Kidney (tissue), 13 donors: ENCODE measurements at regions not wholly inside any gene's neighbourhood (a gene's known extent, or its start where the extent isn't known, plus 50 kb on each side); places are given as distances from the start of the nearest gene placed in this dataset.

ENCODE experiments used
- DNase-seq, 5 donors: peaks; one replicate each; pipeline ENCODE4 v3.0.0-alpha.2; 2013 to 2020
- FAIRE-seq: peaks from 2 replicates; lab custom pipeline; 2012; peaks lifted over from hg19 to GRCh38; lab: Jason Lieb, UNC
- H3K27ac ChIP-seq, 2 donors: one replicate each; pipeline ENCODE4 v1.7.0; 2013; ENCODE audit warnings: low read depth in 2 of 2, low read length in 2 of 2, inconsistent platforms in 1 of 2
- H3K27me3 ChIP-seq: one replicate; pipeline ENCODE4 v1.7.1; 2013; ENCODE audit warnings: low read length, inconsistent platforms; ENCODE audit not compliant: control insufficient read depth, insufficient read depth
- H3K36me3 ChIP-seq, 3 donors: one replicate each; pipeline versions ENCODE4 v1.7.0 to v1.7.1; 2013; ENCODE audit warnings: low read length in 3 of 3, control low read depth in 1 of 3, inconsistent platforms in 1 of 3; ENCODE audit not compliant: insufficient read depth in 3 of 3, control insufficient read depth in 2 of 3
- H3K4me1 ChIP-seq, 3 donors: one replicate each; pipeline versions ENCODE4 v1.7.0 to v1.7.1; 2013; ENCODE audit warnings: low read length in 3 of 3, inconsistent platforms in 1 of 3, low read depth in 1 of 3; ENCODE audit not compliant: control insufficient read depth in 2 of 3, insufficient read depth in 2 of 3
- H3K4me3 ChIP-seq, 3 donors: one replicate each; pipeline versions ENCODE4 v1.7.0 to v1.8.1; 2013; ENCODE audit warnings: low read length in 3 of 3, control low read depth in 1 of 3, inconsistent platforms in 1 of 3
- H3K9ac ChIP-seq, 3 donors: one replicate each; pipeline versions ENCODE4 v1.7.0 to v1.7.1; 2013; ENCODE audit warnings: low read length in 3 of 3, control low read depth in 1 of 3, inconsistent platforms in 1 of 3
- H3K9me3 ChIP-seq, 3 donors: one replicate each; pipeline versions ENCODE4 v1.7.0 to v1.7.1; 2013; ENCODE audit warnings: low read length in 3 of 3, control low read depth in 1 of 3, inconsistent platforms in 1 of 3; ENCODE audit not compliant: control insufficient read depth in 2 of 3, insufficient read depth in 1 of 3
- intact Hi-C: fragments of 100-400 bp; cut with DNase I; formaldehyde crosslinking; loops from one replicate; pipeline ENCODE4 v1.11.1; 2022
- TF ChIP-seq, protein P1 (sequence below): IDR thresholded peaks from 3 replicates; pipeline ENCODE4 v1.5.1; 2012; ENCODE audit warnings: mild to moderate bottlenecking, moderate library complexity, borderline replicate concordance; ENCODE audit not compliant: insufficient read depth; ENCODE audit errors: extremely low read depth
- donor health status: control.
- donor health status: control.
- donor health status: control.
- donor health status: control.
- donor health status: control.
- donor health status: DM: yes; HTN: yes; CAD: no.
- donor health status: Normal renal cell carcinoma (clear cell type).

DNA sequence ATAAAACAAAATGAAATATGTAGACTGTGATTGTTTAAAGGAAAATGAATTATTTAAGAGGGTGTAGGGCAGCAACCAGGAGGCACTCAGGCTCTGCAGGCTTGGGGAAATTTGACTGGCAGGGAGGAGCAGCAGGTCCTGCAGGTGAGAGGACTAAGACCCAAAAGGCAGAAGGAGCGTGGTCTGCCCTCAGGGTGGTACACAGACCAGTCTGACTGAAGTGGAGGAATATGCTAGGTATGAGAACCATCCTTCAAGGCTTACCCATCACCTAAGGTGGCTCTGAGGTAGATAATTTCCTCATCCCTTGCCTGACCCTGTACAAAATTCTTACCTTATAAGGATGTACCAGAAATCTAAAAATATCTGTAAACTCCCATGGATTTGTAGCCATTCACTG lies 261.3 kb upstream of the RASGEF1B start:
- Histone ChIP-seq H3K27me3 (no peaks in the 10 kb centered on the region), H3K4me1 (no peaks in the 10 kb centered on the region), H3K36me3 (no peaks in the 10 kb centered on the region), H3K9me3 (no peaks in the 10 kb centered on the region), H3K27ac (no peak overlapping the region), H3K4me3 (no peak overlapping the region), H3K9ac (no peak overlapping the region)
- TF ChIP-seq, protein P1, sequence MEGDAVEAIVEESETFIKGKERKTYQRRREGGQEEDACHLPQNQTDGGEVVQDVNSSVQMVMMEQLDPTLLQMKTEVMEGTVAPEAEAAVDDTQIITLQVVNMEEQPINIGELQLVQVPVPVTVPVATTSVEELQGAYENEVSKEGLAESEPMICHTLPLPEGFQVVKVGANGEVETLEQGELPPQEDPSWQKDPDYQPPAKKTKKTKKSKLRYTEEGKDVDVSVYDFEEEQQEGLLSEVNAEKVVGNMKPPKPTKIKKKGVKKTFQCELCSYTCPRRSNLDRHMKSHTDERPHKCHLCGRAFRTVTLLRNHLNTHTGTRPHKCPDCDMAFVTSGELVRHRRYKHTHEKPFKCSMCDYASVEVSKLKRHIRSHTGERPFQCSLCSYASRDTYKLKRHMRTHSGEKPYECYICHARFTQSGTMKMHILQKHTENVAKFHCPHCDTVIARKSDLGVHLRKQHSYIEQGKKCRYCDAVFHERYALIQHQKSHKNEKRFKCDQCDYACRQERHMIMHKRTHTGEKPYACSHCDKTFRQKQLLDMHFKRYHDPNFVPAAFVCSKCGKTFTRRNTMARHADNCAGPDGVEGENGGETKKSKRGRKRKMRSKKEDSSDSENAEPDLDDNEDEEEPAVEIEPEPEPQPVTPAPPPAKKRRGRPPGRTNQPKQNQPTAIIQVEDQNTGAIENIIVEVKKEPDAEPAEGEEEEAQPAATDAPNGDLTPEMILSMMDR, result no peak
- intact Hi-C loops, result no loop called here
- FAIRE-seq (no peak), DNase-seq (no peak)

DNA sequence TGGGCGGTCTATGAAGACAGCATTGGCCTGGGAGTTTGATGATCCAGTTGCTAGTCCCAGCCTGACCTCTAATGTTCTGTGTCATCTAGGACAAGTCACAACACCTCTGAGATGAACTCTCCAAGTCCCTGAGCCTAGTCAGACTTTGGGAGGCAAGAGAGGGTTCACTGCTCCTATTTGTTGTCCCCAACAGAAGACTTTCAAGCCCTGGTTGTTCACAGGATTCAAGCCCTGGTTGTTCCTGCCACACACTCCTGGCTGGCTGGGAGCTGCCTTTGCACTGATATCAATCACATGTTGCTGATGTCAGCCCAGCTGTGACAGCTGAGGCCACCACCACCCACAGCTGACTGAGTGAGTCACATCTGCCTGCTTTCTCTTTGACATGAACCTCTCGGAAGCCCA lies 253.2 kb upstream of the RASGEF1B start:
- no peak overlapping the region for H3K27ac ChIP-seq
- DNase-seq, result peak; percentile 57 to 74 (median 61)
- H3K9me3 ChIP-seq, result no peaks in the 10 kb centered on the region
- H3K27me3 ChIP-seq, result no peaks in the 10 kb centered on the region
- no peaks in the 10 kb centered on the region for H3K36me3 ChIP-seq
- no peak for FAIRE-seq
- TF ChIP-seq, protein P1, result no peak
- H3K4me1 ChIP-seq, result peaks cover 2 to 3% (median 3%) of the 10 kb centered on the region in 3 donors
- H3K4me3 ChIP-seq, result no peak overlapping the region
- intact Hi-C loops, result no loop called here
- no peak overlapping the region for H3K9ac ChIP-seq

DNA sequence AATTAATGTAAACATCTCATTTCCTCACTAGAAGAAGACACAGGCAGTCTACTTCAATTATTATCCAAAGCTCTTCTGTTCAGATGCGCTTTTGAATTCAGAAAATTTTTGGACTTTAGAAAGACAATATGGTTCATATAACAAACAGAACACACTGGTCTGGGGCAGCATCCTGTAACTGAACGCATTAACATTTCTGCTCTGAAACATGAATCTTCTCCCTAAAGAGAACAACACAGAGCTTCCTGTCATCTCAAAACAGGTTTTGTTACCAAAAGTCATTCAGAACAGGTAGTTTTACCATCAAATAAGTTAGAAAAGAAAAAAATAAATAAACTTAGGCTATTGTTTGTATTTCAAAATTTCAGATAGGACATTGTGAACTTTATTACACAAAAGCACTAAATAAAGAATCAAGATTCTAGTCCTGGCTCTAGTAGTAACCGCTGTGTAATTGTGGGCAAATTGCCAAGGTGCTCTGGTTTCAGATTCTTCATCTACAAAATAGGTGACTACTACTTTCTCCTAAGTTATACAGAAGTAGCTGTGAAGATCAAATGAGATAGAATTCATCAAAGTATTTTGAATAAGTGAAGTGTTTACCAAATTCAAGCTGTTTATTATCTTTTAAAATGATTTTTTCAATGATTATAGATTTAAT lies 252.3 kb upstream of the RASGEF1B start:
- H3K4me3 ChIP-seq, result no peak overlapping the region
- FAIRE-seq (peak; percentile 33), DNase-seq (peak in 2 of 5 donors; percentile 26 to 38)
- intact Hi-C loops, result no loop called here
- H3K36me3 ChIP-seq, result no peaks in the 10 kb centered on the region
- TF ChIP-seq, protein P1, result no peak
- no peaks in the 10 kb centered on the region for H3K9me3 ChIP-seq
- H3K27ac ChIP-seq, result no peak overlapping the region
- H3K27me3 ChIP-seq, result no peaks in the 10 kb centered on the region
- H3K9ac ChIP-seq, result no peak overlapping the region
- H3K4me1 ChIP-seq, result peaks cover 2 to 3% (median 3%) of the 10 kb centered on the region in 3 donors
